ENCODE measurements at regions not wholly inside any gene's neighbourhood (a gene's known extent, or its start where the extent isn't known, plus 50 kb on each side); places are given as distances from the start of the nearest gene placed in this dataset.

GRCh38 chrX:94493405-94493804, 819.4 kb downstream of the FAM133A start:
- TF ChIP-seq CTCF (IDR thresholded peaks at IDR 0.05) (no peak), POLR2A (IDR thresholded peaks at IDR 0.05) (no peak)
